H9 (cell line): ENCODE measurements at regions not wholly inside any gene's neighbourhood (a gene's known extent, or its start where the extent isn't known, plus 50 kb on each side); places are given as distances from the start of the nearest gene placed in this dataset.

Experiments
- DNase-seq: peaks from one replicate; pipeline ENCODE4 v3.0.0-alpha.2; 2017
- H2AFZ ChIP-seq: one replicate; pipeline ENCODE4 v1.6.1; 2013; ENCODE audit warnings: mild to moderate bottlenecking, low read length, control low read depth, moderate library complexity
- H2AK5ac ChIP-seq: 2 replicates; pipeline ENCODE4 v1.6.1; 2013; ENCODE audit warnings: low read length, control low read depth, mixed read lengths; ENCODE audit not compliant: insufficient read length
- H2BK120ac ChIP-seq: one replicate; pipeline ENCODE4 v1.6.1; 2013; ENCODE audit warnings: low read depth, mild to moderate bottlenecking, low read length, control low read depth, inconsistent platforms; ENCODE audit not compliant: poor library complexity, severe bottlenecking
- H2BK12ac ChIP-seq: 2 replicates; pipeline ENCODE4 v1.6.1; 2013; ENCODE audit warnings: low read length, control low read depth, mixed read lengths, low read depth; ENCODE audit not compliant: insufficient read length
- H2BK15ac ChIP-seq: 2 replicates; pipeline ENCODE4 v1.6.1; 2013; ENCODE audit warnings: low read depth, low read length, control low read depth
- H2BK20ac ChIP-seq: one replicate; pipeline ENCODE4 v1.6.1; 2013; ENCODE audit warnings: low read depth, mild to moderate bottlenecking, low read length, control low read depth, inconsistent platforms; ENCODE audit not compliant: poor library complexity, severe bottlenecking
- H2BK5ac ChIP-seq: 2 replicates; pipeline ENCODE4 v1.6.1; 2013; ENCODE audit warnings: low read length, control low read depth, mixed read lengths; ENCODE audit not compliant: insufficient read length
- H3K14ac ChIP-seq: 2 replicates; pipeline ENCODE4 v1.6.1; 2013; ENCODE audit warnings: low read length, control low read depth; ENCODE audit not compliant: insufficient read depth
- H3K18ac ChIP-seq: 2 replicates; pipeline ENCODE4 v1.6.1; 2013; ENCODE audit warnings: low read depth, mild to moderate bottlenecking, mixed read lengths, low read length, control low read depth; ENCODE audit not compliant: insufficient read length
- H3K23ac ChIP-seq: 2 replicates; pipeline ENCODE4 v1.6.1; 2013; ENCODE audit warnings: low read length, control low read depth, mixed read lengths, low read depth; ENCODE audit not compliant: insufficient read length
- H3K23me2 ChIP-seq: 2 replicates; pipeline ENCODE4 v1.6.1; 2013; ENCODE audit warnings: low read depth, mild to moderate bottlenecking, mixed read lengths, low read length, control low read depth; ENCODE audit not compliant: insufficient read length, poor library complexity, severe bottlenecking
- H3K27ac ChIP-seq: 2 replicates; pipeline ENCODE4 v1.5.1; 2013; ENCODE audit warnings: low read length, control low read depth, mixed read lengths, low read depth; ENCODE audit not compliant: insufficient read length
- H3K27me3 ChIP-seq: 2 replicates; pipeline ENCODE4 v1.6.1; 2013; ENCODE audit warnings: low read length, control low read depth, inconsistent platforms; ENCODE audit not compliant: insufficient read depth
- H3K4ac ChIP-seq: 2 replicates; pipeline ENCODE4 v1.6.1; 2013; ENCODE audit warnings: low read depth, mild to moderate bottlenecking, control low read depth, inconsistent platforms, low read length, moderate library complexity
- H3K4me1 ChIP-seq: 2 replicates; pipeline ENCODE4 v1.6.1; 2013; ENCODE audit warnings: low read length, control low read depth, inconsistent platforms; ENCODE audit not compliant: insufficient read depth
- H3K4me2 ChIP-seq: 2 replicates; pipeline ENCODE4 v1.6.1; 2013; ENCODE audit warnings: low read length, control low read depth, mixed read lengths; ENCODE audit not compliant: insufficient read length, insufficient read depth
- H3K56ac ChIP-seq: 2 replicates; pipeline ENCODE4 v1.6.1; 2013; ENCODE audit warnings: low read depth, mild to moderate bottlenecking, mixed read lengths, low read length, control low read depth; ENCODE audit not compliant: insufficient read length
- H3K79me1 ChIP-seq: 2 replicates; pipeline ENCODE4 v1.6.1; 2013; ENCODE audit warnings: low read depth, mild to moderate bottlenecking, moderate library complexity, low read length, control low read depth, inconsistent platforms; ENCODE audit not compliant: insufficient read depth, poor library complexity, severe bottlenecking
- H3K79me2 ChIP-seq: 2 replicates; pipeline ENCODE4 v1.6.1; 2013; ENCODE audit warnings: low read length, control low read depth, inconsistent platforms; ENCODE audit not compliant: insufficient read depth
- H3K9ac ChIP-seq: 2 replicates; pipeline ENCODE4 v1.6.1; 2013; ENCODE audit warnings: low read length, control low read depth, mixed read lengths; ENCODE audit not compliant: insufficient read length; ENCODE audit errors: extremely low read depth
- H3K9me3 ChIP-seq: one replicate; pipeline ENCODE4 v1.6.1; 2013; ENCODE audit warnings: low read depth, low read length, inconsistent platforms; ENCODE audit not compliant: control insufficient read depth
- H3T11ph ChIP-seq: one replicate; pipeline ENCODE4 v1.6.1; 2013; ENCODE audit warnings: mild to moderate bottlenecking, low read length, control low read depth, inconsistent platforms
- H4K20me1 ChIP-seq: one replicate; pipeline ENCODE4 v1.6.1; 2013; ENCODE audit not compliant: control insufficient read depth, insufficient read length, insufficient read depth
- H4K5ac ChIP-seq: 2 replicates; pipeline ENCODE4 v1.6.1; 2013; ENCODE audit warnings: low read depth, mild to moderate bottlenecking, mixed read lengths, low read length, control low read depth; ENCODE audit not compliant: insufficient read length
- H4K8ac ChIP-seq: replicated peaks from 2 replicates; pipeline ENCODE4 v1.6.1; 2013; ENCODE audit warnings: low read length, control low read depth, mixed read lengths, low read depth; ENCODE audit not compliant: insufficient read length
- H4K91ac ChIP-seq: 2 replicates; pipeline ENCODE4 v1.6.1; 2013; ENCODE audit warnings: low read depth, mild to moderate bottlenecking, moderate library complexity, mixed read lengths, low read length, control low read depth; ENCODE audit not compliant: insufficient read length
- H3K27ac Mint-ChIP-seq, 3 experiments: 2 replicates in 2 of 3; 3 replicates in 1 of 3; pipeline ENCODE4 v1.8.0; 2020 to 2021; ENCODE audit warnings: mixed read lengths in 3 of 3, mild to moderate bottlenecking in 1 of 3, moderate library complexity in 1 of 3
- H3K27me3 Mint-ChIP-seq: 2 replicates; pipeline ENCODE4 v1.8.0; 2021; ENCODE audit warnings: low read depth, mild to moderate bottlenecking, moderate library complexity, mixed read lengths
- H3K36me3 Mint-ChIP-seq, 3 experiments: 2 replicates in 2 of 3; 3 replicates in 1 of 3; pipeline ENCODE4 v1.8.0; 2020 to 2021; ENCODE audit warnings: low read depth in 3 of 3, mixed read lengths in 3 of 3; ENCODE audit not compliant: insufficient read depth in 1 of 3
- H3K4me1 Mint-ChIP-seq, 2 experiments: 2 replicates each; pipeline ENCODE4 v1.8.0; 2020; ENCODE audit warnings: mixed read lengths in 2 of 2
- H3K4me3 Mint-ChIP-seq, 2 experiments: 2 replicates in 1 of 2; 3 replicates in 1 of 2; pipeline ENCODE4 v1.8.0; 2020 to 2021; ENCODE audit warnings: mild to moderate bottlenecking in 2 of 2, mixed read lengths in 2 of 2, moderate library complexity in 1 of 2
- H3K9me3 Mint-ChIP-seq, 2 experiments: 2 replicates in 1 of 2; 3 replicates in 1 of 2; pipeline ENCODE4 v1.8.0; 2020; ENCODE audit warnings: mild to moderate bottlenecking in 2 of 2, mixed read lengths in 2 of 2, moderate library complexity in 1 of 2
- WGBS: extraction: QIAGEN DNeasy Blood & Tissue Kit; methylation state at CpG from one replicate; pipeline ENCODE4 v1.1.7; 2013; ENCODE audit warnings: missing lambda C conversion rate, low lambda C conversion rate, mixed read lengths; ENCODE audit not compliant: insufficient read length; ENCODE audit errors: extremely low coverage; 5-methylcytosine and 5-hydroxymethylcytosine counted together
- TF ChIP-seq, protein P1 (sequence below): fragments of 200-600 bp; sonication (generic); conservative IDR thresholded peaks from 3 replicates; pipeline ENCODE4 v1.8.0; 2021; ENCODE audit warnings: antibody characterized with exemption, mild to moderate bottlenecking

DNA sequence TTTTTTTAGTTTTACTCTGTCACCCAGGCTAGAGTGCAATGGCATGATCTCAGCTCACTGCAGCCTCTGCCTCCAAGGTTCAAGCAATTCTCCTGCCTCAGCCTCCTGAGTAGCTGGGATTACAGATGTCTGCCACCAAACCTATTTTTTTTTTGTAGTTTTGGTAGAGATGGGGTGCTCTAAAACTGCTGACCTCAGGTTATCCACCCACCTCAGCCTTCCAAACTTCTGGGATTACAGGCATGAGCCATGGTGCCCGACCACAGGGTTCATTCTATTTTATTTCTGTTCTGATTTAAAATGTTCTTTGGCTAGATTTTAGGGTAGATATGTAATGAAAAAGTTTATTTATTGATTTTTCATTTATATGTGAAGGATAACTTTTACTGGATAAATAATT, 1062.8 kb upstream of the NOVA1 start:
- WGBS = no CpG with 5 or more reads among the region's 1 CpG
- H3K9me3 Mint-ChIP-seq = peaks cover 36 to 43% of the 10 kb centered on the region in 2 experiments
- H2AK5ac ChIP-seq = no peak overlapping the region
- peaks cover 1 to 31% (median 16%) of the 10 kb centered on the region in 3 experiments; a peak in 5 of 7 replicates for H3K36me3 Mint-ChIP-seq
- no peak overlapping the region for H3K27ac ChIP-seq
- no peak overlapping the region for H2BK5ac ChIP-seq
- no peak overlapping the region for H3K27ac Mint-ChIP-seq
- TF ChIP-seq, protein P1, sequence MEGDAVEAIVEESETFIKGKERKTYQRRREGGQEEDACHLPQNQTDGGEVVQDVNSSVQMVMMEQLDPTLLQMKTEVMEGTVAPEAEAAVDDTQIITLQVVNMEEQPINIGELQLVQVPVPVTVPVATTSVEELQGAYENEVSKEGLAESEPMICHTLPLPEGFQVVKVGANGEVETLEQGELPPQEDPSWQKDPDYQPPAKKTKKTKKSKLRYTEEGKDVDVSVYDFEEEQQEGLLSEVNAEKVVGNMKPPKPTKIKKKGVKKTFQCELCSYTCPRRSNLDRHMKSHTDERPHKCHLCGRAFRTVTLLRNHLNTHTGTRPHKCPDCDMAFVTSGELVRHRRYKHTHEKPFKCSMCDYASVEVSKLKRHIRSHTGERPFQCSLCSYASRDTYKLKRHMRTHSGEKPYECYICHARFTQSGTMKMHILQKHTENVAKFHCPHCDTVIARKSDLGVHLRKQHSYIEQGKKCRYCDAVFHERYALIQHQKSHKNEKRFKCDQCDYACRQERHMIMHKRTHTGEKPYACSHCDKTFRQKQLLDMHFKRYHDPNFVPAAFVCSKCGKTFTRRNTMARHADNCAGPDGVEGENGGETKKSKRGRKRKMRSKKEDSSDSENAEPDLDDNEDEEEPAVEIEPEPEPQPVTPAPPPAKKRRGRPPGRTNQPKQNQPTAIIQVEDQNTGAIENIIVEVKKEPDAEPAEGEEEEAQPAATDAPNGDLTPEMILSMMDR = no peak
- H3K4me2 ChIP-seq = no peak overlapping the region
- H3K4me1 Mint-ChIP-seq = no peaks in the 10 kb centered on the region
- no peak overlapping the region for H3K14ac ChIP-seq
- H3K79me2 ChIP-seq = no peaks in the 10 kb centered on the region; the same call in 1 of the 2 replicates
- H3K4ac ChIP-seq = no peak overlapping the region
- H2AFZ ChIP-seq = no peak overlapping the region
- no peak overlapping the region for H3K56ac ChIP-seq
- H3K18ac ChIP-seq = no peak overlapping the region
- H3K23ac ChIP-seq = no peak overlapping the region
- H3K4me3 Mint-ChIP-seq = no peak overlapping the region
- no peak overlapping the region for H4K91ac ChIP-seq
- no peaks in the 10 kb centered on the region for H3K4me1 ChIP-seq
- H2BK20ac ChIP-seq = no peak overlapping the region
- no peak overlapping the region for H4K5ac ChIP-seq
- H3K9me3 ChIP-seq = peaks cover 10% of the 10 kb centered on the region
- no peak overlapping the region for H3K9ac ChIP-seq
- H2BK12ac ChIP-seq = no peak overlapping the region
- no peak overlapping the region for H4K8ac ChIP-seq
- no peak overlapping the region for H2BK15ac ChIP-seq
- H3K23me2 ChIP-seq = no peaks in the 10 kb centered on the region
- H3T11ph ChIP-seq = no peak overlapping the region
- no peaks in the 10 kb centered on the region for H3K27me3 ChIP-seq
- H4K20me1 ChIP-seq = no peaks in the 10 kb centered on the region
- H2BK120ac ChIP-seq = no peak overlapping the region
- no peak for DNase-seq
- H3K27me3 Mint-ChIP-seq = no peaks in the 10 kb centered on the region
- H3K79me1 ChIP-seq = peaks cover 2% of the 10 kb centered on the region
